WI38 (cell line): ENCODE measurements at regions not wholly inside any gene's neighbourhood (a gene's known extent, or its start where the extent isn't known, plus 50 kb on each side); places are given as distances from the start of the nearest gene placed in this dataset.
"Not testable (repeated sequence)": the region's sequence is repeated elsewhere in the genome, so short reads cannot be mapped to it uniquely, and the experiment has no call there.

Experiments used
- H3K4me3 ChIP-seq: 2 replicates; pipeline ENCODE4 v1.5.1; 2011; ENCODE audit warnings: low read depth, mild to moderate bottlenecking, control low read depth, low read length
- CTCF ChIP-seq: IDR thresholded peaks from 2 replicates; pipeline ENCODE4 v1.5.1; 2012; ENCODE audit warnings: low read depth, mild to moderate bottlenecking, control low read depth, low read length

GRCh38 chr5:86688406-86688805 lies 70.7 kb downstream of the COX7C start:
- no peak for TF ChIP-seq CTCF
- no peak overlapping the region for H3K4me3 ChIP-seq

GRCh38 chr5:86689103-86689729 lies 71.5 kb downstream of the COX7C start:
- no peak for TF ChIP-seq CTCF

GRCh38 chr5:86709157-86709881 lies 91.6 kb downstream of the COX7C start:
- no peak for TF ChIP-seq CTCF

More at GRCh38 chr5:86689103-86689729, 71.5 kb downstream of the COX7C start:
- no peak overlapping the region for H3K4me3 ChIP-seq

GRCh38 chr5:86716121-86716520 lies 98.4 kb downstream of the COX7C start:
- no peak overlapping the region for H3K4me3 ChIP-seq
- TF ChIP-seq CTCF: no peak

More at GRCh38 chr5:86709157-86709881, 91.6 kb downstream of the COX7C start:
- no peak overlapping the region for H3K4me3 ChIP-seq

GRCh38 chr5:86731319-86732117 lies 113.8 kb downstream of the COX7C start:
- H3K4me3 ChIP-seq: not testable (repeated sequence)

- no peak for TF ChIP-seq CTCF
- no peak overlapping the region for H3K4me3 ChIP-seq
Observed at GRCh38 chr5:86735370-86735769, 117.6 kb downstream of the COX7C start.

GRCh38 chr5:86737579-86737978 lies 119.8 kb downstream of the COX7C start:
- no peak overlapping the region for H3K4me3 ChIP-seq
- TF ChIP-seq CTCF: no peak
